ENCODE measurements at regions not wholly inside any gene's neighbourhood (a gene's known extent, or its start where the extent isn't known, plus 50 kb on each side); places are given as distances from the start of the nearest gene placed in this dataset.

DNA sequence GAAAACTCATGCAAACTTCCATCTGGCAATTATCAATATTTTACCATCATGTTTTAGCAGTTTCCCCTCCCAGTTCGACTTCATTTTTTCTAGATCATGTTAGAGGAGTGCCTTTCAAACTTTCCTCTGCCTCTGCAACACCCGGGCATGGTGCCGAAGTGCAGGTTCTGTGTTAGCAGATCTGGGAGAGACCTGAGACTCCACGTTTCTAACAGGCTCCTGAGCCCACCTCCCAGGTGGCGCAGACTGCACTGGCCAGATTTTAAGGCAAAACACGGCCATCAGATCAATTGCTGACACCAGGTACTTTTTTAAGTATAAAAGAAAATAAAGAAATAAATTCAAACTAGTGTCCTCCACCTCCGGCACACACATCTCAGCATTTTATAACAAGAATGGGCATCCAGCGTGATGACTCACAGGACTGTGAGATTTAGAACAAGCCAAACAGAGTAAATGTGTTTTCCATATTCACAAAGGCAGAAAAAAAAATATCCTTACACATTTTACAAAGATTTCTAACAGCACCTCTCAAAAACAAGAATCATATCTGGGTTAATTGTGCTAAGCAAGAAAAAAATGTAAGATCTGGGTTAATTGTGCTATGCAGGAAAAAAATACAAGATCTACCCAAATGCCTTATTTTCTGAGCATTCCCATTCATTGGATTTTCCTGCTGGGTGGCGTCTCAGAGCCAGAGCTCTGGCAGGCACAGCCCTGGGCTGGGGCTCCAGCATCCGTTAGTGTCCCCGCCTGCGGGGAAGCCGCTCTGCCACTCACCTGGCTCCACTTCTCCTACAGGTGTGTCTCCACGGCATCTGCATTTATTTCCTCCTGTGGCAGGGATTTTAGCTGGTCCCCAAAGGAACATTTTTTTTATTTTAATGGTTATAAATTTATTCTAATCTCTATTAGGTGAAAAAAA, 127.9 kb upstream of the SOX1 start:
- Mint-ChIP-seq H3K36me3 (ENCODE audit: low read depth) (no peaks in the 10 kb centered on the region), H3K9me3 (no peaks in the 10 kb centered on the region), H3K4me3 (no peak overlapping the region), H3K27me3 (no peaks in the 10 kb centered on the region), H3K27ac (no peak overlapping the region), H3K4me1 (no peaks in the 10 kb centered on the region)
- intact Hi-C loops (cut with micrococcal nuclease) = no loop called here
- POLR2A ChIA-PET = no interaction called here
- DNase-seq (no peak), ATAC-seq (ENCODE audit: low read depth) (no peak)
- TF ChIP-seq, protein P1, sequence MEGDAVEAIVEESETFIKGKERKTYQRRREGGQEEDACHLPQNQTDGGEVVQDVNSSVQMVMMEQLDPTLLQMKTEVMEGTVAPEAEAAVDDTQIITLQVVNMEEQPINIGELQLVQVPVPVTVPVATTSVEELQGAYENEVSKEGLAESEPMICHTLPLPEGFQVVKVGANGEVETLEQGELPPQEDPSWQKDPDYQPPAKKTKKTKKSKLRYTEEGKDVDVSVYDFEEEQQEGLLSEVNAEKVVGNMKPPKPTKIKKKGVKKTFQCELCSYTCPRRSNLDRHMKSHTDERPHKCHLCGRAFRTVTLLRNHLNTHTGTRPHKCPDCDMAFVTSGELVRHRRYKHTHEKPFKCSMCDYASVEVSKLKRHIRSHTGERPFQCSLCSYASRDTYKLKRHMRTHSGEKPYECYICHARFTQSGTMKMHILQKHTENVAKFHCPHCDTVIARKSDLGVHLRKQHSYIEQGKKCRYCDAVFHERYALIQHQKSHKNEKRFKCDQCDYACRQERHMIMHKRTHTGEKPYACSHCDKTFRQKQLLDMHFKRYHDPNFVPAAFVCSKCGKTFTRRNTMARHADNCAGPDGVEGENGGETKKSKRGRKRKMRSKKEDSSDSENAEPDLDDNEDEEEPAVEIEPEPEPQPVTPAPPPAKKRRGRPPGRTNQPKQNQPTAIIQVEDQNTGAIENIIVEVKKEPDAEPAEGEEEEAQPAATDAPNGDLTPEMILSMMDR (IDR thresholded peaks at IDR 0.05) = no peak
- CTCF ChIA-PET = no interaction called here

DNA sequence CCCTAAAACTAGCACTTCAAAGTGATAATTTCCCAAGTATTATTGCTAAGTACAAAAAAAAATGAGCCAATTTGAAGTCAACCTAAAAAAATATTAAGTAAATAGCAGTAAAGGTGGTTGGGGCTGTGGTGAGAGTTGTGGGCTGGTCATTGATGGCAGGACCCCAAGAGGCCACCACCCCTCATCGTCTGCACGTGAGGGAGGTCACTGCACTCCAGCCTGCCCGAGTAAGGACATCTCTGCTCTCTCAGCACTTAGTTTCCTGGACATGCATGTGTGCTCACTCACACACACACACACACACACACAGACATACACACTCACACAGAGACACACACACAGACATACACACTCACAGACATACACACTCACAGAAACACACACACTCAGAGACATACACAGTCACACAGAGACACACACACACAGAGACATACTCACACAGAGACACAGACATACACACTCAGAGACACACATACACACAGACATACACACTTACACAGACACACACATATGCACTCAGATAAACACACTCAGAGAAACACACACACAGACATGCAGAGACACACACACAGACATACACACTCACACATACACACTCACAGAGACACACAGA, 127.2 kb upstream of the SOX1 start:
- Mint-ChIP-seq H3K4me3 (no peak overlapping the region), H3K4me1 (no peaks in the 10 kb centered on the region), H3K9me3 (no peaks in the 10 kb centered on the region), H3K27me3 (no peaks in the 10 kb centered on the region), H3K27ac (no peak overlapping the region), H3K36me3 (ENCODE audit: low read depth) (no peaks in the 10 kb centered on the region)
- TF ChIP-seq, protein P1 (IDR thresholded peaks at IDR 0.05) = no peak
- intact Hi-C loops (cut with micrococcal nuclease) = no loop called here
- ChIA-PET CTCF (no interaction called here), POLR2A (no interaction called here)
- no peak for DNase-seq
- no peak for ATAC-seq (ENCODE audit: low read depth)

DNA sequence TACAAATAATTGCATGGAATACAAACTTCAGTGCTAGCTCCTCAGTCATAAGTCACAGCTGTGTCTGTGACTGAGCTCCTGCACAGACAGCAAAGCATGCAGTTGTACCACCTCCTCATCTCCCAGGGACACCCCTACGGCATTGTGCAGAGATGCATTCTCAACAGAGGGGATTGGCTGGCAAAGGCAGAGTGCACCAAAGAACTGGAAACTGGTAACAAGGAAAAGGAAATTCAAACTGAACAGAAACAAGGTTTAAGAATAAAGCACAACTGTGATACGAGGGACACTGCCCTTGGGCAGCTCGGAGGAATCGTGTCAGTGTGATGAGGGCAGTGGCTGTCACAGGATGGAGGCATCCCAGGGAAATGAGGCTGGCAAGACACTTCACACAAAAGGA, 126.1 kb upstream of the SOX1 start:
- Mint-ChIP-seq H3K36me3 (ENCODE audit: low read depth) (no peaks in the 10 kb centered on the region), H3K27me3 (no peaks in the 10 kb centered on the region), H3K4me1 (no peaks in the 10 kb centered on the region), H3K4me3 (no peak overlapping the region), H3K9me3 (no peaks in the 10 kb centered on the region), H3K27ac (no peak overlapping the region)
- TF ChIP-seq, protein P1 (IDR thresholded peaks at IDR 0.05) = no peak
- ChIA-PET POLR2A (no interaction called here), CTCF (no interaction called here)
- no peak for DNase-seq
- intact Hi-C loops (cut with micrococcal nuclease) = no loop called here
- no peak for ATAC-seq (ENCODE audit: low read depth)

DNA sequence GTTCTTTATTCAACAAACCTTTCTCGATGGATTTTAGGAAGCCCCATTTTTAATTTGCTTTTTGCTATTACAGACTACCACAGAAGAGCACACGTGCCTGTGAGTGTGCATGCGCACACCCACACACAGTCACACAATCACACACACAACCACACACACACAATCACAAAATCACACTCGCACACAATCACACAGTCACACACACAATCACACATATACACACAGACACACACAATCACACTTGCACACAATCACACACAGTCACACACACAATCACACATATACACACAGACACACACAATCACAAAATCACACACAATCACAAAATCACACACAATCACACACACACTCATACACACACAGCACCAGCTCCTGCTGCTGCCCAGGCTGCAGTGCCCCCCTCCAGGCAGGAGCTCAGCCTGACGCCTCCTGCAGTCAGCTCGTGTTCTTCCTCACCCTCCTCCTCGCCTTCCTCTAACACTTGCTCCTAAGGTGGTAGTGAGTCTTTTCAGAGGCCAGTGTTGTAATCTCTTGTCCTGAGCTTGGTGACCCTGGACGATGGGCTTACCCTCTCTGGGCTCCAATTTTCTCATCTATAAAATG, 125.0 kb upstream of the SOX1 start:
- Mint-ChIP-seq H3K27ac (no peak overlapping the region), H3K4me1 (no peaks in the 10 kb centered on the region), H3K36me3 (ENCODE audit: low read depth) (no peaks in the 10 kb centered on the region), H3K9me3 (no peaks in the 10 kb centered on the region), H3K4me3 (no peak overlapping the region), H3K27me3 (no peaks in the 10 kb centered on the region)
- ATAC-seq (ENCODE audit: low read depth) (no peak), DNase-seq (no peak)
- ChIA-PET POLR2A (no interaction called here), CTCF (no interaction called here)
- TF ChIP-seq, protein P1 (IDR thresholded peaks at IDR 0.05) = no peak
- intact Hi-C loops (cut with micrococcal nuclease) = no loop called here

DNA sequence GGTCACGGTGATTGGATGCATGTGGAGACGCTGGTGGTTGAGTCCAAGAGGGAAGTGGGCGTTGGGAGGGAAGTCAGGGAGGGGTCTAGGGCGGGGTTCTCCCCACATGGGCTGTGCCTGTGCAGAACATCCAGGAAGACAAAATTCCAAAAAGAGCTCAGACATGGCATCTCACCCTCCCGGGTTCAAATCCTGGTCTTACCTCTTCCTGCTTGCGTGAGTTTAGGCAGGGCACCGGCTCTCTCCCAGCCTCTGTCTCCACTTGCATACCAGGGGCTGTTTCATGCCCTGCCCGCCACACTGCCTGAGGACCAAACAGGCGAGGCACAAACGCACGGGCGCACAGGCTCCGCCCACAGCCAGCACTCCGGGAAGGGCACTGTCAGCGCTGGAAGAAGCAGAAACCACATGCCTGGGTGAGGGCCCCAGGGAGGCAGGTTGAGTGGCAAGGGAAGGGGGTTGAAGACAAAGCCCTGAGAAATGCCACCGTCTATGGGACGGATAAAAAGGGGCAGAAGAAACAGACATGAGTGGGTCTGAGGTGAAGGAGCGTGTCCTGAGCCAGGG, 123.6 kb upstream of the SOX1 start:
- Mint-ChIP-seq H3K36me3 (ENCODE audit: low read depth) (no peaks in the 10 kb centered on the region), H3K4me3 (no peak overlapping the region), H3K27me3 (no peaks in the 10 kb centered on the region), H3K4me1 (no peaks in the 10 kb centered on the region), H3K27ac (no peak overlapping the region), H3K9me3 (no peaks in the 10 kb centered on the region)
- CTCF ChIA-PET = no interaction called here
- ATAC-seq (ENCODE audit: low read depth) = no peak
- no peak for DNase-seq
- POLR2A ChIA-PET = no interaction called here
- TF ChIP-seq, protein P1 (IDR thresholded peaks at IDR 0.05) = no peak
- intact Hi-C loops (cut with micrococcal nuclease) = no loop called here
